ENCODE measurements at regions not wholly inside any gene's neighbourhood (a gene's known extent, or its start where the extent isn't known, plus 50 kb on each side); places are given as distances from the start of the nearest gene placed in this dataset.

- no peaks in the 10 kb centered on the region for H3K36me3 ChIP-seq (replicated peaks in 1 of 2)
- intact Hi-C loops (cut with DNase I), result loop anchor here (5.0 to 10.0 kb wide), 3 partner anchors 305 to 668 kb away; partner anchors contain the start of gene KLF7 (in 2 of the 2)
- 93 to 97% (median 94%) methylated on average over 2 of the region's 2 CpGs for WGBS, 4 donors
Observed at GRCh38 chr2:207469943-207470729, 59.6 kb upstream of the CREB1 start.

DNA sequence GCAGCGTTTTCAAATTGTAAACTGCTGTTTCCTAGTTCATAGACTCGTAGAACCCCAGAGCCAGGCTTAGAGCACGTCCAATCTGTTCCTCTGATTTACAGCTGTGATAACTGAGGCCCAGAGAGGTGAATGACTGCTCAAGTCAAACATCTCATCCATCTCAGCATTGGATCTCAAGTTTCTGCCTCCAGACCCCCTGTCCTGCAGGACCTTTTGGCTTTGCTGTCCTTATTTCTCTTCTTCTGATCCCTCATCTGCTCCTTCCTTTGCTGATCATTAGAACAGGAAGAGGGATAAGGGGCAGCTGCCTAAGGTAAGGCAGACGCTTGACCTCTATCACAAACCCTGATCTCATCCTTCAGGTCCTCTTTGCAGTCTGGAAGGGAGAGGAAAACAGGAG, 58.5 kb upstream of the CREB1 start:
- 83 to 91% (median 89%) methylated on average over 4 of the region's 4 CpGs for WGBS, 4 donors
- no peak overlapping the region for H3K4me3 ChIP-seq
- intact Hi-C loops (cut with DNase I), result loop anchor here (5.0 to 10.0 kb wide), 3 partner anchors 306 to 669 kb away; partner anchors contain the start of gene KLF7 (in 2 of the 2)
- H3K27me3 ChIP-seq, result no peaks in the 10 kb centered on the region
- no peak overlapping the region for H3K27ac ChIP-seq
- H3K9me3 ChIP-seq (replicated peaks in 1 of 3), result no peaks in the 10 kb centered on the region
- peaks cover 0 to 7% of the 10 kb centered on the region in 2 donors for H3K4me1 ChIP-seq (replicated peaks in 1 of 2)
- H3K36me3 ChIP-seq (replicated peaks in 1 of 2), result no peaks in the 10 kb centered on the region
- TF ChIP-seq POLR2A (IDR thresholded peaks at IDR 0.05) (no peak), CTCF (IDR thresholded peaks at IDR 0.05) (no peak)
- no peak for DNase-seq

More at GRCh38 chr2:207469943-207470729, 59.6 kb upstream of the CREB1 start:
- no peaks in the 10 kb centered on the region for H3K9me3 ChIP-seq (replicated peaks in 1 of 3)
- no peaks in the 10 kb centered on the region for H3K27me3 ChIP-seq
- DNase-seq, result no peak
- H3K27ac ChIP-seq, result no peak overlapping the region
- H3K4me1 ChIP-seq (replicated peaks in 1 of 2), result peaks cover 0 to 7% of the 10 kb centered on the region in 2 donors
- no peak for TF ChIP-seq POLR2A (IDR thresholded peaks at IDR 0.05)
- TF ChIP-seq CTCF (IDR thresholded peaks at IDR 0.05), result no peak
- no peak overlapping the region for H3K4me3 ChIP-seq

- intact Hi-C loops (cut with DNase I), result loop anchor here (5.0 to 10.0 kb wide), 3 partner anchors 308 to 670 kb away; partner anchors contain the start of gene KLF7 (in 2 of the 2)
Observed at GRCh38 chr2:207472343-207473048, 57.3 kb upstream of the CREB1 start.

More at GRCh38 chr2:207472343-207473048, 57.3 kb upstream of the CREB1 start:
- TF ChIP-seq CTCF (IDR thresholded peaks at IDR 0.05) (no peak), POLR2A (IDR thresholded peaks at IDR 0.05) (no peak)
- Histone ChIP-seq H3K27ac (no peak overlapping the region), H3K36me3 (replicated peaks in 1 of 2) (no peaks in the 10 kb centered on the region), H3K4me3 (no peak overlapping the region), H3K4me1 (replicated peaks in 1 of 2) (peaks cover 0 to 7% of the 10 kb centered on the region in 2 donors), H3K9me3 (replicated peaks in 1 of 3) (no peaks in the 10 kb centered on the region), H3K27me3 (no peaks in the 10 kb centered on the region)
- DNase-seq, result no peak
- WGBS, 4 donors, result 86 to 90% (median 87%) methylated on average over 11 of the region's 11 CpGs

Data from adrenal gland (tissue), 9 donors.